HG03025 (cell line): ENCODE measurements at regions not wholly inside any gene's neighbourhood (a gene's known extent, or its start where the extent isn't known, plus 50 kb on each side); places are given as distances from the start of the nearest gene placed in this dataset.
"Not testable (repeated sequence)": the region's sequence is repeated elsewhere in the genome, so short reads cannot be mapped to it uniquely, and the experiment has no call there.

Source experiments
- ATAC-seq: cut with Tn5 transposase; IDR thresholded peaks from one replicate; pipeline ENCODE4 v1.9.1; 2021; ENCODE audit warnings: mild to moderate bottlenecking, moderate library complexity; ENCODE audit not compliant: unreplicated experiment, low FRiP score

DNA sequence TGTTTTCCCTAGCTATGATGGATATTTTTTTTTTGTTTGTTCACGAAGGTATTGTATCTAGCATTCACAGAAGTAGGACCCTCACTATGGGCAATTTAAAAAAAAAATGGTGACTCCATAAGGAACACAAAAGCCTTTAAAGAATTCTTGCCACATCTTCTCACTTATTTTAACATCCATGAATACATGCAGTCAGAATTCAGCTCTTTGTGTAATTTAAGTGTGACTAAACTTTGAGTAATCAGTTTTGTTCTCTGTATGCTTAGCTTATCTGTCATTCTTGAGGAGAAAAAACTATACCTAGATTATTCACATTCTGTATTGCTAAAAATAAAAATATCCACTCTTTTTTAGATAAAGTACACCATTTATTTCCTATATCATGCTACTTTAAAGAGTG lies 313.2 kb upstream of the KCND2 start:
- no peak for ATAC-seq

DNA sequence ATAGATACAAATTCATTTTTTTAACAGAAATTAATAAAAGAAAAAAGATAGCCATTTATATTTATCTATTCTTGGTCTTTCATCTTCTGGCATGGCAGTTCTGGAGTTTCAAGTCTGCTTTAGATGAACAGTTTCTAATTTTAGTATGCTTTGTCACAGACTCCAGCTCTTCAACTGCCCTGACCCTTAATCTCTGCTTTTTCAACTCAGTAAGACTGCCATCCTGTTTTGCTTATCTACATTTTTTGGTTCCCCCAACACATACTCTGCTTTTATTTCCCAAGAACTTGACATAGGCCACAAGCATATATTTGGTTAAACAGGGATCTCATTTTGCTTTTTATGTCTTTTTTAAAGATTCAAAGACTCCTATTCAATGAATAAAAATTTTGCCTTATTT lies 309.3 kb upstream of the KCND2 start:
- no peak for ATAC-seq

DNA sequence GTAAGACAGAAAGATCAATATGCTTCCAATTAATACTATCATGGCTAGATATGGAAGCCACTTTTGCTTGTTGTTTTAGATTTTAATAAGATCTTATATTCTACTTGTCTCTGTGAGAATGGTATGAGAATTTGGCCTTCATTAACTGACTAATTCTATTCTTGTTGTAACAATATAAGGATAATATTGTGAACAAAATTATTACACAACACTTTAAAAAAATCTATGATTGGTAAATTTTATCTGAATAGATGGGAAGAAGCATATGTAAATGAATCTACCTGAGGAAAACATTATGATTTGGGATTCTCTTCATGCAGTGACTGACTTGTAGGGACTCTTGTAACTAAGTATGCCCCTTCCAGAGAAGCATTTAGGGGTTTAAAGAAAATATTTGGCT lies 308.9 kb upstream of the KCND2 start:
- no peak for ATAC-seq

DNA sequence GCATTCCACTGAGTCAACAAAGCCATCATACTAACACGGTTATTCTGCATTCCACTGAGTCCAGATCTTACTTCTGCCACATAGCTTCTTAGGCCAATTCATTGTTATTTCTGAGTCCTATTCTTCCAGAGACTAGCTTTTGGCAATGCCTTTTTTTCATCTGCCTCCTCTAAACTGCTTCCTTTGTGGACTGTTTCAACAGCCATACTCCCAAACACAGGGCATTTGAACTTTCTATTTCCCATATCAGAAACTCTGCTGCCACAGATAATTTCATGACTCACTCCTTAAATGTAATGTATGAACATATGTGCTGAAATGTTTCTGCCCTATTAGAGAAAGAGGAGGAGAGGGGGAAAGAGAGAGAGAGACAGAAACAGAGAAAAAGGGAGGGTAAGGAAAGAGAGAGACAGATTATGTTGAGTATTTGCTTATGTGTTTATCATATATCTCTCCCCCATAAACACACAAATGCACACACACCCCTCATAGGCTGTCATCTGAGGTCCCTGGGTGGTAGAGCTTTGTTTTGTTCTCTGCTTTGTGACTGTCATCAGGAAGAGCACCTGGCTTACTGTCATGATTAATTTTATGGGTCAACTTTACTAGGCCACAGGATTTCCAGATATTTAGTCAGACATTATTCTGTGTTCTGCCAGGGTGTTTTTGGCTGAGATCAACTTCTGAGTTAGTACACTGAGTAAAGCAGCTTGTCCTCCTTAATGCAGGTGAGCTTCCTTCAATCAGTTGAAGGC lies 308.0 kb upstream of the KCND2 start:
- no peak for ATAC-seq

GRCh38 chr7:119967221-119967620 lies 305.8 kb upstream of the KCND2 start:
- no peak for ATAC-seq

GRCh38 chr7:119968411-119968810 lies 304.6 kb upstream of the KCND2 start:
- ATAC-seq: not testable (repeated sequence)

GRCh38 chr7:119969054-119969453 lies 303.9 kb upstream of the KCND2 start:
- no peak for ATAC-seq

DNA sequence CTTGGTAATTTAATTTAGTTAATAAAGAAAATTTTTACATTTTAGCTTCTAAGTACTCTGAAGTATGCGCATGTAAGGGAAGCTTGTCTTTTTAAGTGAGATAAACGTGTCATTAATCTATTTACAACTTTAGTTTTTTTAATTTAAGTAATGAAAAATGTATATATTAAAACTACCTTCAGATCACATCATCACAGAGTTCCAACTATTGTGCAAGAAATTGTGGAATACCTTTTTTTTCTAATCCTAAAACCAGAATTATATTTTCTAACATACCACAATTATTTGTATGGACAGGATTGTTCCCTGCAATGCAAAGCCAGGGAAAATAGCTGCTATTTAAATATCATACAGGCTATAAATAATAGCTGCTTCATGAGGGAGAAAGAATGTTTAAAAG lies 303.2 kb upstream of the KCND2 start:
- no peak for ATAC-seq

DNA sequence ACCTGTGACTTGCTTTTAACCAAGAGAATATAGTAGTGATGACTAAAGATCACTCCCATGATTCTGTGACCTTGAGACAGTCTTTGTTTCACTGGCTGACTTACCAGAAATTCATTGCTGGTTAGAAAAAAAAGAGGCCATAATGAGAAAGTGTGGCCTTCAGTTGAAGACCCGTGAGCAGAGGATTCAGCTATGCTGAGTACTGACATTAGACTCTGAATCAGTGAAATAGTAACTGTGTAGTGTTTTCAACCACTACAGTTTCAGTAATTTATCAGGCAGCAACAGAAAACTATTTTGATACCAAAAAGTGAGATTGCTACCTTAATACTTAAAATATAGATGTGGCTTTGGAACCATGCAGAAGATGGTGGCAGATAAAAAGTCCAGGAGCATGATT lies 298.0 kb upstream of the KCND2 start:
- ATAC-seq: peak; percentile 93

DNA sequence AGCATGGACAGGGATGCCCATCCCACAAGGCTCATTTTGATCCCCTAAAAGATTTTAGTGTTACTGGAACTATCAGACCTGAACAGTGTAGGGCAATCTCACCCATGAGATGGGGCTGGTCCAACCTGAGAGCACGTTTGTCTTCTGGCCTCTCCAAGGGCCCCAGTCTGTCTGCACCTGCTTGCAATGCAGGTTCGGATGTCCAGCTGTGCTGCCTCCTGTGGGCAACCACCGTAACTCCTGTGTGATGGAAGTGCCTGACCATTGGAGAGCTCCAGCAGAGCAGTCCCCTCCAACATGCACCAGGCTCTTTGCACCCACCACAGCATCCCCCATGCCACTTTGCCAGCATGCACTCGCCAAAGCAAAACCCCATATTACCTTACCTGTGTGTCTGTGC lies 290.1 kb upstream of the KCND2 start:
- ATAC-seq: no peak

GRCh38 chr7:119983468-119983867 lies 289.5 kb upstream of the KCND2 start:
- ATAC-seq: no peak

DNA sequence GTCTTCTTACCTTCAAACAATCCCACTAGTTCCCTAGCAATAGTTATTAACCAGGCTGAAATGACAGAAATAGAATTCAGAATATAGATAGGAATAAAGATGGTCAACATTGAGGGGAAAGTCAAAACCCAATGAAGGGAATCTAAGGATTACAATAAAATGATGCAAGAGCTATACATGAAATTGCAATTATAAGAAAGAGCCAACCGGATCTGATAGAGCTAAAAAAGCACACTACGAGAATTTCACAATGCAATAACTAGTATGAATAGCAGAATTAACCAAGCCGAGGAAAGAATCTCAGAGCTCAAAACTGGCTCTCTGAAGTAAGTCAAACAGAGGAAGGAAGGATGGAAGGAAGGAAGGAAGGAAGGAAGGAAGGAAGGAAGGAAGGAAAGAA lies 288.7 kb upstream of the KCND2 start:
- ATAC-seq: no peak

DNA sequence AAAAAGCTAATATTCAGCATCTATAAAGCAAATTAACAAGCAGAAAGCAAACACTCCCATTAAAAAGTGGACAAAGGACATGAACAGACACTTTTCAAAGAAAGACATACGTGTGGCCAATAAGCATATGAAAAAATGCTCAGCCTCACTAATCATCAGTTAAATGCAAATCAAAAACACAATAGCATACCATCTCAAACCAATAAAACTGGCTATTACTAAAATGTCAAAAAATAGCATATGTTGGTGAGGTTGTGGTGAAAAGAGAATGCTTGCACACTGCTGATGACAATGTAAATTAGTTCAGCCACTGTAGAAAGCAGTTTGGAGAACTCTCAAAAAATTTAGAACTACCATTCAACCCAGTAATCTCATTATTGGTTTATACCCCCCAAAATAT lies 284.6 kb upstream of the KCND2 start:
- no peak for ATAC-seq

GRCh38 chr7:119994928-119995327 lies 278.0 kb upstream of the KCND2 start:
- no peak for ATAC-seq

DNA sequence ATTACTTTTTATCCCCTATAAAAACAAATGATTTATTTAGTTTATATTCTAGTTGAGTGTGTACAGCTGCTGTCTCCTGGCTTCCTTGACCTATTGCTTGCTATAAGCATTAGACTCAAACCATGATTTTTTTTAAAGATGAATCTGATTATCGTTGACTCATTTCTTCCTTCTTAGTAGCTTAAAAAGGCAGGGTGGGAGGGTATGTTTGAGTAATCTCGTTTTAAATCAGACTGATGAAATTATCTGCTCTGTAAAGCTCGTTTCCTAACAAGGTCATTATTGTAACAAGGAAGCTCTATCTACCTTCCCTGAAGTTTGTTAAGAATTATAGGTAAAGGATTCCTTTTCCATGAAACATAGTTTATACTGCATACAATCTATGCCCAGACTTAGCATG lies 276.3 kb upstream of the KCND2 start:
- ATAC-seq: peak; percentile 92

GRCh38 chr7:119999738-120000475 lies 273.1 kb upstream of the KCND2 start:
- ATAC-seq: no peak

- ATAC-seq: no peak
Measured at GRCh38 chr7:120005720-120006119, 267.3 kb upstream of the KCND2 start.

GRCh38 chr7:120014301-120014700 lies 258.7 kb upstream of the KCND2 start:
- not testable (repeated sequence) for ATAC-seq

GRCh38 chr7:120014925-120015465 lies 258.0 kb upstream of the KCND2 start:
- ATAC-seq: no peak

GRCh38 chr7:120021085-120021484 lies 251.9 kb upstream of the KCND2 start:
- ATAC-seq: no peak

DNA sequence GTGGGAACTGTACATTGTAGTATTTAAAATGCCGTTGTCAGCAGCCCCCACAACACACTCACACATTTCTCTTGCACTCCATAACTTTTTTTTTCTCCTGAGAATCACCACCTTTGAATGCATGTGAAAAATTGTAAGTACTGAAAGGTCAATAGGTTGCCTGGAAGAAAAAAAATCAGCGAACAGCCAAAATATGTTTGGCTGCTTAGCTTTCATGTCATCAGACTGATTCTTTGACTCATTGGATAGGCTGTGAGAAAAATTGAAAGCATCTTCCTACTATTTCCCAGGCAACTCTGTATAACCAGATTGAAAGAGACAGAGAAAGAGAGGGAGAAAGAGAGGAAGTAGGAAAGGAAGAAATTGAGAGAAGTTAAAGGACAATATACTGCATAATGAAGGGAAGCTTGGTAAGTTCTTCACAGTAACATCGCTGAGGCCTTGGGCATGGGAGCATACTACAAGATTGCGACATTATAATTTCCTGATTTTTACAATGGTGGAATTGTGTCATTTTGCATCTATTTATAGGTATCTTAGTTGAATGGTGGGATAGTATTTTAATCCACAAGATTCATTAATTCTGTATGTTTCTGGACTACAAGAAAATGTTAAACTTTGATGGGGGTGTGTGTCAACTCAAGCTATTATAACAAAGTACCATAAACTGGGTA lies 249.3 kb upstream of the KCND2 start:
- ATAC-seq: no peak
